ENCODE measurements at regions not wholly inside any gene's neighbourhood (a gene's known extent, or its start where the extent isn't known, plus 50 kb on each side); places are given as distances from the start of the nearest gene placed in this dataset.
"Not testable (repeated sequence)": the region's sequence is repeated elsewhere in the genome, so short reads cannot be mapped to it uniquely, and the experiment has no call there.

GRCh38 chr16:5295304-5295703 is 197.7 kb upstream of the EEF2KMT start:
- H3K27me3 Mint-ChIP-seq, H3K27ac Mint-ChIP-seq, H3K4me1 Mint-ChIP-seq, H3K4me3 Mint-ChIP-seq, H3K36me3 Mint-ChIP-seq, H3K9me3 Mint-ChIP-seq, DNase-seq: not testable (repeated sequence)

GRCh38 chr16:5282152-5282551 is 184.6 kb upstream of the EEF2KMT start:
- H3K4me3 Mint-ChIP-seq, H3K27ac Mint-ChIP-seq, H3K36me3 Mint-ChIP-seq, DNase-seq, H3K4me1 Mint-ChIP-seq, H3K27me3 Mint-ChIP-seq: not testable (repeated sequence)
- H3K9me3 Mint-ChIP-seq = peaks cover 31% of the 10 kb centered on the region

GRCh38 chr16:5257462-5257861 is 159.9 kb upstream of the EEF2KMT start:
- no peaks in the 10 kb centered on the region for H3K4me1 Mint-ChIP-seq
- no peak overlapping the region for H3K27ac Mint-ChIP-seq
- H3K27me3 Mint-ChIP-seq = peaks cover 10% of the 10 kb centered on the region
- H3K36me3 Mint-ChIP-seq = no peaks in the 10 kb centered on the region
- no peaks in the 10 kb centered on the region for H3K9me3 Mint-ChIP-seq
- H3K4me3 Mint-ChIP-seq = no peak overlapping the region
- DNase-seq = no peak

GRCh38 chr16:5252791-5253190 is 155.2 kb upstream of the EEF2KMT start:
- no peak for DNase-seq
- H3K27ac Mint-ChIP-seq = no peak overlapping the region
- H3K36me3 Mint-ChIP-seq = no peaks in the 10 kb centered on the region
- H3K4me3 Mint-ChIP-seq = no peak overlapping the region
- peaks cover 7% of the 10 kb centered on the region for H3K27me3 Mint-ChIP-seq
- no peaks in the 10 kb centered on the region for H3K4me1 Mint-ChIP-seq
- no peaks in the 10 kb centered on the region for H3K9me3 Mint-ChIP-seq

- not testable (repeated sequence) for H3K27ac Mint-ChIP-seq, H3K9me3 Mint-ChIP-seq, H3K36me3 Mint-ChIP-seq, H3K4me1 Mint-ChIP-seq, DNase-seq, H3K4me3 Mint-ChIP-seq
- H3K27me3 Mint-ChIP-seq = peaks cover 18% of the 10 kb centered on the region
Observed at GRCh38 chr16:5247403-5247802, 149.8 kb upstream of the EEF2KMT start.

- H3K4me1 Mint-ChIP-seq, H3K36me3 Mint-ChIP-seq, H3K27ac Mint-ChIP-seq, H3K4me3 Mint-ChIP-seq, DNase-seq, H3K9me3 Mint-ChIP-seq: not testable (repeated sequence)
- peaks cover 43% of the 10 kb centered on the region for H3K27me3 Mint-ChIP-seq
Observed at GRCh38 chr16:5240278-5240626, 142.7 kb upstream of the EEF2KMT start.

- not testable (repeated sequence) for H3K4me1 Mint-ChIP-seq, H3K27ac Mint-ChIP-seq, H3K9me3 Mint-ChIP-seq, H3K36me3 Mint-ChIP-seq, H3K4me3 Mint-ChIP-seq
- H3K27me3 Mint-ChIP-seq = peaks cover 37% of the 10 kb centered on the region
- DNase-seq = peak; percentile 63
Observed at GRCh38 chr16:5239472-5240277, 142.1 kb upstream of the EEF2KMT start.

- Mint-ChIP-seq H3K4me1 (peaks cover 1% of the 10 kb centered on the region), H3K27ac (no peak overlapping the region), H3K4me3 (no peak overlapping the region), H3K9me3 (peaks cover 3% of the 10 kb centered on the region), H3K36me3 (no peaks in the 10 kb centered on the region), H3K27me3 (peaks cover 27% of the 10 kb centered on the region)
- no peak for DNase-seq
Observed at GRCh38 chr16:5235119-5235518, 137.5 kb upstream of the EEF2KMT start.

- Mint-ChIP-seq H3K4me3 (no peak overlapping the region), H3K27ac (no peak overlapping the region), H3K4me1 (peaks cover 1% of the 10 kb centered on the region), H3K27me3 (peaks cover 28% of the 10 kb centered on the region), H3K9me3 (peaks cover 3% of the 10 kb centered on the region), H3K36me3 (no peaks in the 10 kb centered on the region)
- DNase-seq = no peak
Observed at GRCh38 chr16:5234295-5235050, 136.9 kb upstream of the EEF2KMT start.

- peaks cover 24% of the 10 kb centered on the region for H3K27me3 Mint-ChIP-seq
- no peaks in the 10 kb centered on the region for H3K4me1 Mint-ChIP-seq
- peaks cover 3% of the 10 kb centered on the region for H3K9me3 Mint-ChIP-seq
- H3K4me3 Mint-ChIP-seq = no peak overlapping the region
- no peak for DNase-seq
- no peak overlapping the region for H3K27ac Mint-ChIP-seq
- no peaks in the 10 kb centered on the region for H3K36me3 Mint-ChIP-seq
Observed at GRCh38 chr16:5231246-5231759, 133.7 kb upstream of the EEF2KMT start.

- no peak for DNase-seq
- no peak overlapping the region for H3K4me3 Mint-ChIP-seq
- no peak overlapping the region for H3K27ac Mint-ChIP-seq
- H3K36me3 Mint-ChIP-seq = no peaks in the 10 kb centered on the region
- H3K4me1 Mint-ChIP-seq = no peaks in the 10 kb centered on the region
- H3K27me3 Mint-ChIP-seq = peaks cover 26% of the 10 kb centered on the region
- H3K9me3 Mint-ChIP-seq = peaks cover 3% of the 10 kb centered on the region
Observed at GRCh38 chr16:5228369-5228768, 130.8 kb upstream of the EEF2KMT start.

- Mint-ChIP-seq H3K4me1 (no peaks in the 10 kb centered on the region), H3K27me3 (peaks cover 24% of the 10 kb centered on the region), H3K4me3 (no peak overlapping the region), H3K27ac (no peak overlapping the region), H3K9me3 (no peaks in the 10 kb centered on the region), H3K36me3 (no peaks in the 10 kb centered on the region)
- DNase-seq = no peak
Observed at GRCh38 chr16:5225931-5226655, 128.5 kb upstream of the EEF2KMT start.

- H3K9me3 Mint-ChIP-seq = no peaks in the 10 kb centered on the region
- H3K36me3 Mint-ChIP-seq = no peaks in the 10 kb centered on the region
- no peak for DNase-seq
- no peak overlapping the region for H3K4me3 Mint-ChIP-seq
- H3K27ac Mint-ChIP-seq = no peak overlapping the region
- H3K27me3 Mint-ChIP-seq = peaks cover 30% of the 10 kb centered on the region
- no peaks in the 10 kb centered on the region for H3K4me1 Mint-ChIP-seq
Observed at GRCh38 chr16:5222761-5223160, 125.2 kb upstream of the EEF2KMT start.

GRCh38 chr16:5221831-5222230 is 124.2 kb upstream of the EEF2KMT start:
- H3K27ac Mint-ChIP-seq, DNase-seq, H3K36me3 Mint-ChIP-seq, H3K4me3 Mint-ChIP-seq, H3K4me1 Mint-ChIP-seq, H3K9me3 Mint-ChIP-seq: not testable (repeated sequence)
- H3K27me3 Mint-ChIP-seq = peaks cover 26% of the 10 kb centered on the region

- Mint-ChIP-seq H3K36me3 (no peaks in the 10 kb centered on the region), H3K27me3 (peaks cover 27% of the 10 kb centered on the region), H3K4me1 (no peaks in the 10 kb centered on the region), H3K27ac (no peak overlapping the region), H3K4me3 (no peak overlapping the region), H3K9me3 (no peaks in the 10 kb centered on the region)
- DNase-seq = no peak
Observed at GRCh38 chr16:5220705-5221104, 123.1 kb upstream of the EEF2KMT start.
